ENCODE measurements at regions not wholly inside any gene's neighbourhood (a gene's known extent, or its start where the extent isn't known, plus 50 kb on each side); places are given as distances from the start of the nearest gene placed in this dataset.

DNA sequence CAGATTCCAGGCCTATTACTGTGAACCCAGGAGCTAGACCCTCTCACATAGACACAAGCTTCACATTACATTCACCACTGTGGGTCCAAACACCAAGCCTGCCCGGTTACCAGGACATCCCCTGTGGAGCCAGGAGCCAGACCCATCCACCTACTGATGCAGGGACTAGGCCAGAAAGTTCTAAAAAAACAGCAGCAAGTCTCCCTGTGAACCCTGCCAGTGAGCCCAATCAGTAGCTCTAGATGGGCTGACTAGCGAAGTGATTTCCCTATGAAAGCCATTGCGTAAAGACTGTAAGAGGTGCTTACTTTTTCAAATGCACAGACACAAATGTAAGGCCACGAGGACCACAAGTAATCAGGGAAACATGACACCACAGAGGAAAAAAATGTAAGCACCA is 352.3 kb downstream of the TMEM161B start:
- Histone ChIP-seq H3K27ac (ENCODE audit: extremely low read depth, low read depth, low read length) (no peak overlapping the region), H2AFZ (ENCODE audit: low read depth, low read length) (no peak overlapping the region), H3K9me1 (ENCODE audit: control insufficient read depth, insufficient read depth, low read length) (no peaks in the 10 kb centered on the region), H4K20me1 (replicated peaks; ENCODE audit: control insufficient read depth, insufficient read depth, low read length) (no peaks in the 10 kb centered on the region), H3K4me1 (replicated peaks in 1 of 2; ENCODE audit: control insufficient read depth in 2 of 2, insufficient read depth in 2 of 2, low read length in 2 of 2) (no peaks in the 10 kb centered on the region), H3K4me2 (ENCODE audit: insufficient read depth, low read length) (no peak overlapping the region), H3K4me3 (no peak overlapping the region), H3K9me3 (replicated peaks; ENCODE audit: control insufficient read depth, insufficient read depth, low read depth, low read length) (no peaks in the 10 kb centered on the region; the same call in 1 of the 2 replicates), H3K27me3 (ENCODE audit: control insufficient read depth in 2 of 2, insufficient read depth in 2 of 2, low read length in 2 of 2) (no peaks in the 10 kb centered on the region), H3K36me3 (ENCODE audit: control insufficient read depth, insufficient read depth, low read length) (no peaks in the 10 kb centered on the region), H3K79me2 (ENCODE audit: control insufficient read depth, insufficient read depth, low read length) (no peaks in the 10 kb centered on the region), H3K9ac (ENCODE audit: insufficient read depth in 1 of 2, low read depth in 2 of 2, low read length in 2 of 2) (no peak overlapping the region)
- ChIA-PET POLR2A (no interaction called here), CTCF (ENCODE audit: low intra/inter-chr PET ratio) (no interaction called here)
- no peak for FAIRE-seq
- in situ Hi-C loops (cut with MboI): no loop called here
- 2% methylated on average over 4 of the region's 4 CpGs for WGBS (ENCODE audit: insufficient coverage, low coverage, missing lambda C conversion rate)
- no peak for DNase-seq (ENCODE audit: extremely low read depth in 1 of 4, low spot score in 3 of 4)
- intact Hi-C loops (cut with micrococcal nuclease): no loop called here
- no peak for ATAC-seq
- BruUV-seq (replicated peaks): no TSS peak
- TF ChIP-seq, protein P1, sequence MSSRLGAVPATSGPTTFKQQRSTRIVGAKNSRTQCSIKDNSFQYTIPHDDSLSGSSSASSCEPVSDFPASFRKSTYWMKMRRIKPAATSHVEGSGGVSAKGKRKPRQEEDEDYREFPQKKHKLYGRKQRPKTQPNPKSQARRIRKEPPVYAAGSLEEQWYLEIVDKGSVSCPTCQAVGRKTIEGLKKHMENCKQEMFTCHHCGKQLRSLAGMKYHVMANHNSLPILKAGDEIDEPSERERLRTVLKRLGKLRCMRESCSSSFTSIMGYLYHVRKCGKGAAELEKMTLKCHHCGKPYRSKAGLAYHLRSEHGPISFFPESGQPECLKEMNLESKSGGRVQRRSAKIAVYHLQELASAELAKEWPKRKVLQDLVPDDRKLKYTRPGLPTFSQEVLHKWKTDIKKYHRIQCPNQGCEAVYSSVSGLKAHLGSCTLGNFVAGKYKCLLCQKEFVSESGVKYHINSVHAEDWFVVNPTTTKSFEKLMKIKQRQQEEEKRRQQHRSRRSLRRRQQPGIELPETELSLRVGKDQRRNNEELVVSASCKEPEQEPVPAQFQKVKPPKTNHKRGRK (tag; IDR thresholded peaks at IDR 0.05): no peak
- TF ChIP-seq PTRF (tag; IDR thresholded peaks at IDR 0.05): no peak
- TF ChIP-seq, protein P2, sequence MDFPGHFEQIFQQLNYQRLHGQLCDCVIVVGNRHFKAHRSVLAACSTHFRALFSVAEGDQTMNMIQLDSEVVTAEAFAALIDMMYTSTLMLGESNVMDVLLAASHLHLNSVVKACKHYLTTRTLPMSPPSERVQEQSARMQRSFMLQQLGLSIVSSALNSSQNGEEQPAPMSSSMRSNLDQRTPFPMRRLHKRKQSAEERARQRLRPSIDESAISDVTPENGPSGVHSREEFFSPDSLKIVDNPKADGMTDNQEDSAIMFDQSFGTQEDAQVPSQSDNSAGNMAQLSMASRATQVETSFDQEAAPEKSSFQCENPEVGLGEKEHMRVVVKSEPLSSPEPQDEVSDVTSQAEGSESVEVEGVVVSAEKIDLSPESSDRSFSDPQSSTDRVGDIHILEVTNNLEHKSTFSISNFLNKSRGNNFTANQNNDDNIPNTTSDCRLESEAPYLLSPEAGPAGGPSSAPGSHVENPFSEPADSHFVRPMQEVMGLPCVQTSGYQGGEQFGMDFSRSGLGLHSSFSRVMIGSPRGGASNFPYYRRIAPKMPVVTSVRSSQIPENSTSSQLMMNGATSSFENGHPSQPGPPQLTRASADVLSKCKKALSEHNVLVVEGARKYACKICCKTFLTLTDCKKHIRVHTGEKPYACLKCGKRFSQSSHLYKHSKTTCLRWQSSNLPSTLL (IDR thresholded peaks at IDR 0.05): no peak
- no peak for TF ChIP-seq U2AF1 (optimal IDR thresholded peaks at IDR 0.05; ENCODE audit: low read depth, low read length)
- TF ChIP-seq HMG20A (CRISPR knock-in tag; conservative IDR thresholded peaks at IDR 0.05): no peak
- no peak for TF ChIP-seq POLR2AphosphoS5 (IDR thresholded peaks at IDR 0.05; ENCODE audit: control insufficient read depth, insufficient read depth, low read depth, low read length)
- TF ChIP-seq MAZ (CRISPR knock-in tag; conservative IDR thresholded peaks at IDR 0.05 in 1 of 2, IDR thresholded peaks at IDR 0.05 in 1 of 2): no peak
- TF ChIP-seq GABPB2 (CRISPR knock-in tag; conservative IDR thresholded peaks at IDR 0.05): no peak
- TF ChIP-seq FOXK2 (conservative IDR thresholded peaks at IDR 0.05 in 1 of 2, IDR thresholded peaks at IDR 0.05 in 1 of 2; ENCODE audit: low read depth in 2 of 2): no peak
- no peak for TF ChIP-seq MBD2 (IDR thresholded peaks at IDR 0.05; ENCODE audit: borderline replicate concordance, low read depth)
- TF ChIP-seq, protein P3, sequence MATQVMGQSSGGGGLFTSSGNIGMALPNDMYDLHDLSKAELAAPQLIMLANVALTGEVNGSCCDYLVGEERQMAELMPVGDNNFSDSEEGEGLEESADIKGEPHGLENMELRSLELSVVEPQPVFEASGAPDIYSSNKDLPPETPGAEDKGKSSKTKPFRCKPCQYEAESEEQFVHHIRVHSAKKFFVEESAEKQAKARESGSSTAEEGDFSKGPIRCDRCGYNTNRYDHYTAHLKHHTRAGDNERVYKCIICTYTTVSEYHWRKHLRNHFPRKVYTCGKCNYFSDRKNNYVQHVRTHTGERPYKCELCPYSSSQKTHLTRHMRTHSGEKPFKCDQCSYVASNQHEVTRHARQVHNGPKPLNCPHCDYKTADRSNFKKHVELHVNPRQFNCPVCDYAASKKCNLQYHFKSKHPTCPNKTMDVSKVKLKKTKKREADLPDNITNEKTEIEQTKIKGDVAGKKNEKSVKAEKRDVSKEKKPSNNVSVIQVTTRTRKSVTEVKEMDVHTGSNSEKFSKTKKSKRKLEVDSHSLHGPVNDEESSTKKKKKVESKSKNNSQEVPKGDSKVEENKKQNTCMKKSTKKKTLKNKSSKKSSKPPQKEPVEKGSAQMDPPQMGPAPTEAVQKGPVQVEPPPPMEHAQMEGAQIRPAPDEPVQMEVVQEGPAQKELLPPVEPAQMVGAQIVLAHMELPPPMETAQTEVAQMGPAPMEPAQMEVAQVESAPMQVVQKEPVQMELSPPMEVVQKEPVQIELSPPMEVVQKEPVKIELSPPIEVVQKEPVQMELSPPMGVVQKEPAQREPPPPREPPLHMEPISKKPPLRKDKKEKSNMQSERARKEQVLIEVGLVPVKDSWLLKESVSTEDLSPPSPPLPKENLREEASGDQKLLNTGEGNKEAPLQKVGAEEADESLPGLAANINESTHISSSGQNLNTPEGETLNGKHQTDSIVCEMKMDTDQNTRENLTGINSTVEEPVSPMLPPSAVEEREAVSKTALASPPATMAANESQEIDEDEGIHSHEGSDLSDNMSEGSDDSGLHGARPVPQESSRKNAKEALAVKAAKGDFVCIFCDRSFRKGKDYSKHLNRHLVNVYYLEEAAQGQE (IDR thresholded peaks at IDR 0.05; ENCODE audit: borderline replicate concordance): no peak
- TF ChIP-seq, protein P3 (CRISPR knock-in tag; IDR thresholded peaks at IDR 0.05; ENCODE audit: low read depth): no peak
- no peak for TF ChIP-seq DACH1 (IDR thresholded peaks at IDR 0.05; ENCODE audit: partially characterized antibody)

All from K562 (cell line).